NB4 (cell line): ENCODE measurements at regions not wholly inside any gene's neighbourhood (a gene's known extent, or its start where the extent isn't known, plus 50 kb on each side); places are given as distances from the start of the nearest gene placed in this dataset.

Experiments
- CTCF ChIP-seq: IDR thresholded peaks from one replicate; pipeline ENCODE4 v1.5.1; 2012; ENCODE audit warnings: low read depth, low read length
- MAX ChIP-seq: IDR thresholded peaks from 2 replicates; pipeline ENCODE4 v1.6.1; 2011; ENCODE audit warnings: low read depth, low read length
- MYC ChIP-seq: IDR thresholded peaks from 2 replicates; pipeline ENCODE4 v1.6.1; 2011; ENCODE audit warnings: low read depth, low read length
- POLR2A ChIP-seq: IDR thresholded peaks from 2 replicates; pipeline ENCODE4 v1.6.1; 2011; ENCODE audit warnings: mild to moderate bottlenecking; ENCODE audit not compliant: insufficient read length; ENCODE audit errors: extremely low read depth

GRCh38 chr19:32177686-32178085 is 167.7 kb upstream of the ZNF507 start:
- TF ChIP-seq POLR2A (no peak), CTCF (no peak), MYC (no peak), MAX (no peak)
